IMR-90 (cell line): ENCODE measurements at regions not wholly inside any gene's neighbourhood (a gene's known extent, or its start where the extent isn't known, plus 50 kb on each side); places are given as distances from the start of the nearest gene placed in this dataset.

Experiments
- POLR2A ChIP-seq: IDR thresholded peaks from 2 replicates; pipeline ENCODE4 v1.6.1; 2012; ENCODE audit warnings: mild to moderate bottlenecking, low read depth, low read length
- RCOR1 ChIP-seq: IDR thresholded peaks from 2 replicates; pipeline ENCODE4 v1.6.1; 2012; ENCODE audit warnings: mild to moderate bottlenecking, low read length, improper control_type of control experiment; ENCODE audit not compliant: insufficient replicate concordance
- SMC3 ChIP-seq: fragments of 150-350 bp; IDR thresholded peaks from 2 replicates; pipeline ENCODE4 v1.6.1; 2016; ENCODE audit warnings: low read depth, mild to moderate bottlenecking, antibody characterized with exemption, low read length, moderate library complexity

DNA sequence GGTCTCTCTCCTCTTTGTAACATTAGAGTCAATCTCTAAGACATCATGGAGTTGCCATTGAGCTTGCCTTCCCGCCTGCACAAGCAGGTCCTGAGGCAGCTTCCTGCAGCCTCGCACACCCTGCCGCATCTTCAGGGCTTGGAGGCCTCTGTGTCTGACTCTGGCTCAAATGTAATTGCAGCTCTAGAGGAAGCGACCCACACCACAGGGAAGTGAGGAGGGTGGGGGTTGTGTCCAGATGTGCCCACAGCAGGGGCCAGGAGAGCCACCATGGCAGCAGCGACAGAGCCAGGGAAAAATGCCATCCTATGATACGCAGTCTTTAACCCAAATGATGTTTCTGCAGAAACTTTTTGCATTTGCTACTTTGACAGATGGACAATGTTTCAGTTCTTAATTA lies 216.0 kb upstream of the ZNF32 start:
- TF ChIP-seq POLR2A, result no peak
- no peak for TF ChIP-seq SMC3
- no peak for TF ChIP-seq RCOR1
